ENCODE measurements at regions not wholly inside any gene's neighbourhood (a gene's known extent, or its start where the extent isn't known, plus 50 kb on each side); places are given as distances from the start of the nearest gene placed in this dataset.

- H2AK5ac ChIP-seq (ENCODE audit: low read depth, low read length), result no peak overlapping the region
- no peak overlapping the region for H3K23ac ChIP-seq (ENCODE audit: insufficient read length)
- H3K79me1 ChIP-seq (ENCODE audit: low read depth, low read length), result no peaks in the 10 kb centered on the region
- FAIRE-seq (no peak), DNase-seq (ENCODE audit: low read depth in 1 of 2, low spot score in 2 of 2) (no peak)
- POLR2A ChIA-PET (ENCODE audit: partially characterized antibody), result no interaction called here
- H3K27ac ChIP-seq (ENCODE audit: low read depth, low read length), result no peak overlapping the region
- CTCF ChIA-PET (ENCODE audit: partially characterized antibody), result interaction anchor here (2.1 kb wide), 1 partner anchor 147 kb away, joined by 6 read pairs; no protein-coding TSS in a partner anchor
- H3K4me1 ChIP-seq (replicated peaks in 1 of 4; ENCODE audit: control insufficient read depth in 3 of 4, insufficient read depth in 4 of 4, low read length in 3 of 4), result no peaks in the 10 kb centered on the region
- no peak overlapping the region for H2BK12ac ChIP-seq (ENCODE audit: low read depth, low read length)
- TF ChIP-seq ZNF274 (IDR thresholded peaks at IDR 0.05; ENCODE audit: borderline replicate concordance, extremely low read depth, low read length) (no peak), PHF8 (conservative IDR thresholded peaks at IDR 0.05; ENCODE audit: low read depth, low read length) (no peak), CHD1 (IDR thresholded peaks at IDR 0.05; ENCODE audit: low read depth, low read length) (no peak), HDAC2 (IDR thresholded peaks at IDR 0.05; ENCODE audit: borderline replicate concordance in 1 of 2, low read depth in 2 of 2, low read length in 2 of 2) (no peak)
- no peak overlapping the region for H3K18ac ChIP-seq (ENCODE audit: extremely low read depth, low read length)
- no peak overlapping the region for H2BK5ac ChIP-seq (ENCODE audit: low read depth, low read length)
- H3K14ac ChIP-seq (ENCODE audit: insufficient read length), result no peak overlapping the region
- H4K91ac ChIP-seq (replicated peaks; ENCODE audit: insufficient read length, low read length), result no peak overlapping the region
- H3K23me2 ChIP-seq (ENCODE audit: low read depth, low read length), result no peaks in the 10 kb centered on the region
- H3K56ac ChIP-seq (replicated peaks; ENCODE audit: insufficient read length, low read depth, low read length), result no peak overlapping the region
- no peak overlapping the region for H4K8ac ChIP-seq (ENCODE audit: extremely low read depth, insufficient read depth, low read length)
- no peaks in the 10 kb centered on the region for H3K79me2 ChIP-seq (ENCODE audit: control insufficient read depth in 1 of 2, insufficient read depth in 2 of 2, low read length in 2 of 2)
- no peaks in the 10 kb centered on the region for H3K9me3 ChIP-seq (ENCODE audit: insufficient read depth in 2 of 2, low read depth in 1 of 2, low read length in 1 of 2)
- no peaks in the 10 kb centered on the region for H3K36me3 ChIP-seq (ENCODE audit: control insufficient read depth in 2 of 4, insufficient read depth in 4 of 4, low read length in 3 of 4)
- H3K9ac ChIP-seq (replicated peaks in 1 of 4; ENCODE audit: extremely low read depth in 1 of 4, low read depth in 3 of 4, low read length in 3 of 4), result no peak overlapping the region
- no peak overlapping the region for H2AFZ ChIP-seq (ENCODE audit: low read length)
- no peak overlapping the region for H3K4ac ChIP-seq (replicated peaks; ENCODE audit: insufficient read length, low read depth, low read length)
- no peak overlapping the region for H2BK120ac ChIP-seq (replicated peaks; ENCODE audit: low read depth, low read length)
- no peaks in the 10 kb centered on the region; a peak in 1 of 7 replicates for H3K27me3 ChIP-seq (replicated peaks in 1 of 4; ENCODE audit: control insufficient read depth in 3 of 4, extremely low read depth in 1 of 4, insufficient read depth in 3 of 4, low read length in 3 of 4)
- no peak overlapping the region for H2BK20ac ChIP-seq (ENCODE audit: low read length)
- no peak overlapping the region for H3K4me2 ChIP-seq (ENCODE audit: insufficient read depth in 1 of 2, low read depth in 2 of 2, low read length in 2 of 2)
- H2BK15ac ChIP-seq (ENCODE audit: low read length), result no peak overlapping the region
- H4K20me1 ChIP-seq (replicated peaks in 1 of 2; ENCODE audit: control insufficient read depth in 1 of 2, insufficient read depth in 2 of 2, low read length in 2 of 2), result no peaks in the 10 kb centered on the region
- no peak overlapping the region for H3K4me3 ChIP-seq (ENCODE audit: extremely low read depth in 1 of 4, insufficient read depth in 2 of 4, low read depth in 3 of 4, low read length in 4 of 4)
- no peak overlapping the region for H4K5ac ChIP-seq (ENCODE audit: insufficient read length, low read depth, low read length)
Measured at GRCh38 chr3:40723083-40723660, 198.4 kb downstream of the ZNF621 start.
